CD4-positive, CD25-positive, alpha-beta regulatory T cell (primary cell): ENCODE measurements at regions not wholly inside any gene's neighbourhood (a gene's known extent, or its start where the extent isn't known, plus 50 kb on each side); places are given as distances from the start of the nearest gene placed in this dataset.

Source experiments
- ATAC-seq, 2 donors: fragments of 150-1000 bp; cut with Tn5 transposase; one replicate each; pipeline ENCODE4 v1.10.0; 2021; ENCODE audit warnings: low read depth in 2 of 2, moderate number of reproducible peaks in 2 of 2, moderate library complexity in 1 of 2
- DNase-seq, 3 donors: peaks; one replicate each; pipeline versions ENCODE4 v3.0.0 to v3.0.0-alpha.2; 2012 to 2022; ENCODE audit warnings: mixed read lengths in 1 of 3
- H3K27ac ChIP-seq: one replicate; pipeline ENCODE4 v1.7.0; 2013; ENCODE audit warnings: mild to moderate bottlenecking, low read length; ENCODE audit not compliant: insufficient read depth, poor library complexity, severe bottlenecking
- H3K27me3 ChIP-seq: one replicate; pipeline ENCODE4 v1.7.0; 2013; ENCODE audit warnings: low read length; ENCODE audit not compliant: control insufficient read depth, insufficient read depth
- H3K36me3 ChIP-seq: one replicate; pipeline ENCODE4 v1.7.0; 2013; ENCODE audit warnings: mild to moderate bottlenecking, low read length, moderate library complexity; ENCODE audit not compliant: control insufficient read depth, insufficient read depth
- H3K4me1 ChIP-seq: 2 replicates; pipeline ENCODE4 v1.7.0; 2013; ENCODE audit warnings: mild to moderate bottlenecking, low read length; ENCODE audit not compliant: insufficient read depth, control insufficient read depth, poor library complexity, severe bottlenecking
- H3K4me3 ChIP-seq: one replicate; pipeline ENCODE4 v1.7.0; 2013; ENCODE audit warnings: low read depth, mild to moderate bottlenecking, low read length, moderate library complexity
- H3K9me3 ChIP-seq, 2 experiments: 1 replicate in 1 of 2; 2 replicates in 1 of 2; pipeline ENCODE4 v1.7.0; 2013; ENCODE audit warnings: low read length in 2 of 2, mild to moderate bottlenecking in 1 of 2, moderate library complexity in 1 of 2; ENCODE audit not compliant: control insufficient read depth in 2 of 2
- H3K27ac Mint-ChIP-seq, 3 donors: one replicate each; pipeline ENCODE4 v1.8.0; 2020 to 2022; ENCODE audit warnings: mild to moderate bottlenecking in 3 of 3, mixed read lengths in 3 of 3, moderate library complexity in 2 of 3
- H3K27me3 Mint-ChIP-seq: one replicate; pipeline ENCODE4 v1.8.0; 2022; ENCODE audit warnings: mild to moderate bottlenecking, mixed read lengths
- H3K36me3 Mint-ChIP-seq: one replicate; pipeline ENCODE4 v1.8.0; 2020; ENCODE audit warnings: mixed read lengths
- H3K4me1 Mint-ChIP-seq, 4 donors: one replicate each; pipeline ENCODE4 v1.8.0; 2020 to 2022; ENCODE audit warnings: mixed read lengths in 4 of 4, mild to moderate bottlenecking in 1 of 4
- H3K4me3 Mint-ChIP-seq, 4 donors: one replicate each; pipeline ENCODE4 v1.8.0; 2020 to 2022; ENCODE audit warnings: mild to moderate bottlenecking in 4 of 4, mixed read lengths in 4 of 4, moderate library complexity in 3 of 4
- H3K9me3 Mint-ChIP-seq, 7 donors: one replicate each; pipeline ENCODE4 v1.8.0; 2020 to 2022; ENCODE audit warnings: mixed read lengths in 7 of 7, mild to moderate bottlenecking in 3 of 7, moderate library complexity in 2 of 7

DNA sequence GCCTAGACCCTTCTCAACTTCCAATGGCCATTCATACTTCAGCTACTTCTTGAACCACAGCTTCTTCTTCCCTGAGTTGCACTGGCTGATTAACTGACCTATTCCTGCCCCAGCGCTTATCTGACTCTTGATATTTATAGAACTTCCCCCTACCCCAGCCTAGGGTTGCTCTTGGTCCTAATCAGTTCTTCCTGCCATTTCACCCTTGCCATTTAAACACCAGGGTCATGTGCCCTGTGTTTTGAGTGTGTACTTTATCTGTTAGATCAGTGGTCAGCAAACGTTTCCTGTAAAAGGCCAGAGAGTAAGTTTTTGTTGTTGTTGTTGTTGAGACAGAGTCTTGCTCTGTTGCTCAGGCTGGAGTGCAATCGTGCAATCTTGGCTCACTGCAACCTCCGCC, 82.4 kb upstream of the COX10 start:
- Histone ChIP-seq H3K36me3 (peaks cover under 1% of the 10 kb centered on the region), H3K9me3 (no peaks in the 10 kb centered on the region), H3K4me3 (no peak overlapping the region), H3K4me1 (no peaks in the 10 kb centered on the region), H3K27ac (no peak overlapping the region), H3K27me3 (no peaks in the 10 kb centered on the region)
- Mint-ChIP-seq H3K9me3 (peaks cover 0 to 3% (median 0%) of the 10 kb centered on the region in 7 donors), H3K4me1 (peaks cover under 1 to 30% (median 4%) of the 10 kb centered on the region in 4 donors), H3K27ac (no peak overlapping the region), H3K27me3 (no peaks in the 10 kb centered on the region), H3K4me3 (peak overlapping the region in 1 of 4 donors; percentile 24), H3K36me3 (peaks cover 49% of the 10 kb centered on the region)
- DNase-seq (no peak), ATAC-seq (no peak)

DNA sequence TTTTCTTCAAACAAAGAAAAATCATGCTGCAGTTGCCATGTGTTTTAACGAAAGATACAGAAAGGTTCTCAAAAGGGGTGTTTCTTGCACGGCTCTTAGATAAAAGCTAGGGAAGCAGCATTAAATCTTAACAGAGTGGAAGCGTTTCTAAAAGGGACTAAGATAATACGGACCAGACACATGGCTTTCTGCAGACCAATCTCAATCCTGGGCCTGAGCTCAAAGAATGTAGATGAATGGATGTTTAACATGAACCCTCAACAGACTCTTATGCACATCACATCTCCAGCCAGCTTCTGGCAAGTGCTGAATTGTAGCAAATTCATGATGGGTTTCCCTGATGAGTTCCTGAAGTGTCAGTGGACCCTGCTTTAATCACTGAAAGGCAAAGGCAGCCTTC, 80.2 kb upstream of the COX10 start:
- Mint-ChIP-seq H3K4me1 (peaks cover 3 to 22% (median 4%) of the 10 kb centered on the region in 4 donors), H3K9me3 (peaks cover 0 to 3% (median 0%) of the 10 kb centered on the region in 7 donors), H3K4me3 (no peak overlapping the region), H3K27me3 (no peaks in the 10 kb centered on the region), H3K36me3 (peaks cover 33% of the 10 kb centered on the region), H3K27ac (no peak overlapping the region)
- Histone ChIP-seq H3K36me3 (no peaks in the 10 kb centered on the region), H3K27ac (no peak overlapping the region), H3K4me3 (no peak overlapping the region), H3K4me1 (no peaks in the 10 kb centered on the region), H3K27me3 (no peaks in the 10 kb centered on the region), H3K9me3 (no peaks in the 10 kb centered on the region)
- ATAC-seq (no peak), DNase-seq (no peak)

DNA sequence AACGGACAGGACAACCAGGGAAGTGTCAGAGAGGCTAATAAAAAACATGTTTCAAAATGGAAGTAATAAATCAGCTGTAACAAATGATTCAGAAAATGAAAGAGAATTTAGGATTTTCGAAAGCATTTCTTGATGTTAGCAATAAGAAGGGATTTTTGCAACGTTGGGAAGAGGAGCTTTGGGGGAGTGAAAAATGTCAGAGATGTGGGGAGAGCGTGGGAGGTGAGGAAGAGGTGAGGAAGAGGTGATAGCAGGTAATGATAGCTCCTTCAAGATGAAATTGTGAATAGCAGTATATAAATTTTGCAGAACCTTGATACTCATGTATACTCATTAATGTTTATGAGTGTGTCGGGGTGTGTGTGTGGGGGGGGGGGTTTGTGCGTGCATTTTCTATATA, 76.2 kb upstream of the COX10 start:
- H3K4me1 ChIP-seq, result no peaks in the 10 kb centered on the region
- ATAC-seq (no peak), DNase-seq (no peak)
- Mint-ChIP-seq H3K4me3 (no peak overlapping the region), H3K27me3 (no peaks in the 10 kb centered on the region), H3K36me3 (peaks cover 27% of the 10 kb centered on the region), H3K4me1 (peaks cover 0 to 17% (median 3%) of the 10 kb centered on the region in 4 donors), H3K9me3 (no peaks in the 10 kb centered on the region), H3K27ac (no peak overlapping the region)
- H3K4me3 ChIP-seq, result no peak overlapping the region
- H3K9me3 ChIP-seq, result no peaks in the 10 kb centered on the region
- H3K36me3 ChIP-seq, result no peaks in the 10 kb centered on the region
- H3K27me3 ChIP-seq, result no peaks in the 10 kb centered on the region
- no peak overlapping the region for H3K27ac ChIP-seq

DNA sequence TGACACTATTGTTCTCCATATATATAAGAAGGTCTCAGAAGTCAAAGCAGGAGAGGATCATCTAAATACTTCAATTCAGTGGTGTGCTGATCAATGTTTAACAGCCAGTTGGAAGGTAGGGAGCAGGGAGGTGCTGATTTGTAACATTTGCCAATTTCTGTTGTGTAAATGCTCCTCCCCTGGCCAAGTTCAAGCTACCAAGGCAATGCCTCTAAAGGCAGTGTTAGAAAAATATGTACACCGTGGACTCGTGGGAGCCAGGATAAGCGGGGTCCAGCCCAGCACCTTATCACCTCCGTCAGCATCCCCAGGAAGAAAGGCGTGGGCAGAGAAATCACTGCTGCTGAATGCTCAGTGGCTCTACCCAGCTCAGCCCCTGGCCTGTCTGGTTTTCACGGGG, 75.3 kb upstream of the COX10 start:
- Mint-ChIP-seq H3K36me3 (peaks cover 26% of the 10 kb centered on the region), H3K9me3 (no peaks in the 10 kb centered on the region), H3K27ac (peak overlapping the region in 1 of 3 donors; percentile 61), H3K4me1 (peaks cover 0 to 17% (median 4%) of the 10 kb centered on the region in 4 donors), H3K4me3 (no peak overlapping the region), H3K27me3 (no peaks in the 10 kb centered on the region)
- Histone ChIP-seq H3K9me3 (no peaks in the 10 kb centered on the region), H3K27ac (no peak overlapping the region), H3K4me1 (no peaks in the 10 kb centered on the region), H3K27me3 (no peaks in the 10 kb centered on the region), H3K4me3 (no peak overlapping the region), H3K36me3 (no peaks in the 10 kb centered on the region)
- ATAC-seq, result no peak
- DNase-seq, result no peak

DNA sequence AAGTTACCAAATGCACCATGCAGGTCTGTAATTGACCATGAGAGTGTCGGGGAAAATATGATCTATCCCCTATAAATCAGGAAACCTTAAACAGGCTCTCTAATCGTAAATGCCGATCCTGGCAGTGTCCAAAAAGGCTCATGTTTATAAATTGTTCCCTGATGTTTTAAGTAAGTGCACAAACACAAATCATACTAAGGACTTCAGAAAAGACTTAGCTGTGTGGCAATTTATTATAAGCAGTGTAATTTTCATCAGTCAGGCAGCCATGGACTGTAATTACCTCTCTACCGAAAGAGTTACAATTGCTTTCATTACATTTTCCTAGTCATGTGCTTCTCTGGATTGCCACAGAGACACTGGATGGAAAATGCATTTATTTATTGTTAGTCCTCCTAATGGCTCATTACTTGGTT, 73.4 kb upstream of the COX10 start:
- Histone ChIP-seq H3K4me1 (no peaks in the 10 kb centered on the region), H3K27ac (no peak overlapping the region), H3K36me3 (no peaks in the 10 kb centered on the region), H3K9me3 (no peaks in the 10 kb centered on the region), H3K27me3 (no peaks in the 10 kb centered on the region), H3K4me3 (no peak overlapping the region)
- Mint-ChIP-seq H3K27me3 (no peaks in the 10 kb centered on the region), H3K4me3 (no peak overlapping the region), H3K9me3 (peaks cover 0 to 2% (median 0%) of the 10 kb centered on the region in 7 donors), H3K36me3 (peaks cover 28% of the 10 kb centered on the region), H3K4me1 (peaks cover 3 to 11% (median 8%) of the 10 kb centered on the region in 4 donors), H3K27ac (no peak overlapping the region)
- no peak for ATAC-seq
- no peak for DNase-seq

DNA sequence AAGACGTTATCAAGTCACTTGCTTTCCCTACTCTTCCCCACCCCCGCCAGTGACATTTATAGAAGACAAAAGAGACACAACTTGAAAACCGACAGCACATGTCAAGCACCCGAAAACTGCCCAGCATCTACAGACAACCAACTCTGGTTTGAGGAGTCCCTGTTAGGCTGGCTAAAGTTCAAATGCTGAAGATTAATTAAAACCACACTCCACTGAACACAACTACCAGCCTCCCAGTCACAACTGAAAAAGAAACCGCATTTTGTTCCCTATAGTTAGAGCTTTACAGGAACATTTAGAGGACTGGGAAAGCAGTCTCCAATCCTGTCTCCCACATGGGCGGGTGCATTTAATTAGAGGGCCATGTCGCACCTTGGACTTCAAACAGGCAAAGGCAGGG, 73.0 kb upstream of the COX10 start:
- Mint-ChIP-seq H3K4me3 (no peak overlapping the region), H3K4me1 (peaks cover 3 to 11% (median 10%) of the 10 kb centered on the region in 4 donors), H3K27ac (peak overlapping the region in 1 of 3 donors; percentile 20), H3K36me3 (peaks cover 29% of the 10 kb centered on the region), H3K9me3 (peaks cover 0 to 2% (median 0%) of the 10 kb centered on the region in 7 donors), H3K27me3 (no peaks in the 10 kb centered on the region)
- Histone ChIP-seq H3K27ac (no peak overlapping the region), H3K36me3 (peaks cover under 1% of the 10 kb centered on the region), H3K4me1 (no peaks in the 10 kb centered on the region), H3K9me3 (no peaks in the 10 kb centered on the region), H3K4me3 (no peak overlapping the region), H3K27me3 (no peaks in the 10 kb centered on the region)
- ATAC-seq, result no peak
- DNase-seq, result no peak

DNA sequence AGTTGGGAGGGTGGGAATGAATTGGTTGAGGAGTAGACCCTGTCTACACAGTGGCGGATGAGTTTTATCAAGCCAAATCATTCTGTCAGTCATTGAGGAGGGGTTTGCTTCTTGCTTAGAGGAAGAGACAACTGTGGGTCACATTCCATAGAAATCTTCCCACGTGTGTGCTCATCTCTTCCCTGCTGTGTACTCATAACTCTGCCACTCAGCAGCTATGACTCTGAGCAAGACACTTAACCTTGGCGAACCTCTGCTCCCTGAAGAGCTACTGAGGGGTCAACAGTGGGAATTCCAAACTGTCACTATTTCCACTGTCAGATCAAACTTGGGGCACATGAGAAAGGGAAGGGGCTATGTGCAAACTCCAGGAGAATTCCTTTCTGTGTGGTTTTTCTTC, 72.6 kb upstream of the COX10 start:
- Mint-ChIP-seq H3K9me3 (peaks cover 0 to 2% (median 0%) of the 10 kb centered on the region in 7 donors), H3K27ac (peak overlapping the region in 1 of 3 donors; percentile 20), H3K36me3 (peaks cover 25% of the 10 kb centered on the region), H3K27me3 (no peaks in the 10 kb centered on the region), H3K4me1 (peaks cover 3 to 11% (median 9%) of the 10 kb centered on the region in 4 donors), H3K4me3 (no peak overlapping the region)
- Histone ChIP-seq H3K27me3 (no peaks in the 10 kb centered on the region), H3K27ac (no peak overlapping the region), H3K4me3 (no peak overlapping the region), H3K36me3 (peaks cover 4% of the 10 kb centered on the region), H3K9me3 (no peaks in the 10 kb centered on the region), H3K4me1 (no peaks in the 10 kb centered on the region)
- no peak for DNase-seq
- ATAC-seq, result no peak

DNA sequence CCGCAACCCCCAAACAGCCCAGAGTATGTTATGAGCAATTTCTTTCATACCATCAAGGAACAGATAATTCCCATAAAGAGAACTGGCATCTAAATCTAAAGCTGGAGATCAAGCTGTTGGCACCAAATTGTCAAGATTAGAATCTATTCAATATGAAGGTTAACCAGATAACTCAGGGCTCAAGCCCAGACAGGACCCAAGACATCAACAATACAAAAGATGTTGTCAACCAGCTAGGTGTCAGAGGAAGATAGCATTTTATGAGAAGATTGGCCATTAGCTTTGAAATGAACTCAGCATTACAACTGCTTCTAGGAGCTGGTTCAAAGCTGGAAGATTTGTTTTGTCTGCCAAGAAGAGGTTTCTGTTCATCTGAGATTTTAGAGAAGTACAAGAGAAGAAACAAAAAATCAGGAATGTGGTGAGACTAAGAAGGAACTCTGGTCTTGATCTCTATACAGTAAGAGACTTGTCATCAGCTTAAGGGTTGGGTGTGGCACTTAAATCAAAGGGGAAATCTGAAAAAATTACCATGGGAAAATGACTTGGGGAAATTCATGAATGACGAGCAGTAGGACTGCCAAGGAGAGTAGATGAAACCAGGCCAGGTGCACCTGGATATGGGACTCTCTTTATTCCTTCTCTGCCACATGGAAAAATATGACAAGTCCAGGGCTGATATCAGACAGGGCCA, 64.2 kb upstream of the COX10 start:
- Histone ChIP-seq H3K4me1 (no peaks in the 10 kb centered on the region), H3K27ac (no peak overlapping the region), H3K27me3 (no peaks in the 10 kb centered on the region), H3K4me3 (no peak overlapping the region), H3K9me3 (no peaks in the 10 kb centered on the region), H3K36me3 (peaks cover 4% of the 10 kb centered on the region)
- Mint-ChIP-seq H3K27me3 (no peaks in the 10 kb centered on the region), H3K4me1 (peaks cover 0 to 14% (median 7%) of the 10 kb centered on the region in 4 donors), H3K9me3 (peaks cover 0 to 5% (median 0%) of the 10 kb centered on the region in 7 donors), H3K4me3 (no peak overlapping the region), H3K27ac (peak overlapping the region in 1 of 3 donors; percentile 9), H3K36me3 (peaks cover 26% of the 10 kb centered on the region)
- ATAC-seq, result no peak
- no peak for DNase-seq
